Left ventricle myocardium inferior (tissue), 1 donor: ENCODE measurements at regions not wholly inside any gene's neighbourhood (a gene's known extent, or its start where the extent isn't known, plus 50 kb on each side); places are given as distances from the start of the nearest gene placed in this dataset.
"Not testable (repeated sequence)": the region's sequence is repeated elsewhere in the genome, so short reads cannot be mapped to it uniquely, and the experiment has no call there.

Experiments
- DNase-seq: peaks from one replicate; pipeline ENCODE4 v3.0.0-alpha.2; 2020
- H3K27ac ChIP-seq: fragments of 200-600 bp; replicated peaks from 2 replicates; pipeline ENCODE4 v1.8.0; 2021
- H3K27me3 ChIP-seq: fragments of 200-600 bp; 2 replicates; pipeline ENCODE4 v1.8.0; 2021; ENCODE audit warnings: low read depth
- H3K36me3 ChIP-seq: fragments of 200-600 bp; 2 replicates; pipeline ENCODE4 v1.8.0; 2021
- H3K4me1 ChIP-seq: fragments of 200-600 bp; 2 replicates; pipeline ENCODE4 v1.8.0; 2021
- H3K4me3 ChIP-seq: fragments of 200-600 bp; 2 replicates; pipeline ENCODE4 v1.8.0; 2021; ENCODE audit warnings: mild to moderate bottlenecking, moderate library complexity
- H3K9me3 ChIP-seq: fragments of 200-600 bp; replicated peaks from 2 replicates; pipeline ENCODE4 v1.8.0; 2021
- CTCF ChIP-seq: fragments of 200-600 bp; IDR thresholded peaks from 2 replicates; pipeline ENCODE4 v1.8.0; 2021; ENCODE audit warnings: antibody characterized with exemption, mild to moderate bottlenecking, borderline replicate concordance
- intact Hi-C: fragments of 100-400 bp; cut with micrococcal nuclease; formaldehyde crosslinking; loops from one replicate; pipeline ENCODE4 v1.11.0; 2022
- donor health status: DM: no; HTN: yes; CAD: no; lungs with severe emphysema.

DNA sequence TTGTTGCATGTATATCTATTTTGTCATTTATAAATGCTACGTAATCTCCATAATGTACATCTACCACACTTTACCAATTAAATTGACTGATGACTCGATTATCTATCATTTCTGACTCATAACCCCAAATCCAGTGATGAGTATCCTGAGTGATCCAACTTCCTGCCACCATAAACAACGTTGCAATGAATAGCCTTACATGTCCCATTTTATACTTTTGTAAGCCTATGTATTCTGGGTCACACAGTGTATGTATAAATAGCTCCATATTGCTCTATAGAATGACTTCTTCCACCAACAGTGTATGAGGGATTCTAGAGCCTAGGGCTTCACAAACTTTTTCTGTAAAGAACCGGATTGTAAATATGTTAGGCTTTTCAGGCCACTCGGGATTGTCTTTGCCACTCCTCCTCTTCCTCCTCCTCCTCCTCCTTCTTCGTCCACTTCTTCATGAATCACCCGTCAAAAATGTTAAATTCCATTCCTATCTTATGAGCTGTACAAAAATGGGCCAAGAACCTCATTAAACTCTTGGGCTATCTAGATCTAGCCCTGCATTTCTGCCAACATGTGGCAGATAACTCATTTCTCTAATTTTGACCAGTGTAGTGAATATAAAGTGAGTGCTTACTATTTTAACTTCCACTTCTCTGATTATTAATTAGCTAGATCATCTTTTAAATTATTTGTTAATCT is 672.2 kb upstream of the AMOT start:
- TF ChIP-seq CTCF, result no peak
- DNase-seq, result no peak
- Histone ChIP-seq H3K4me3 (no peak overlapping the region), H3K9me3 (no peaks in the 10 kb centered on the region), H3K27me3 (no peaks in the 10 kb centered on the region), H3K27ac (no peak overlapping the region), H3K36me3 (no peaks in the 10 kb centered on the region), H3K4me1 (no peaks in the 10 kb centered on the region)
- intact Hi-C loops, result no loop called here

DNA sequence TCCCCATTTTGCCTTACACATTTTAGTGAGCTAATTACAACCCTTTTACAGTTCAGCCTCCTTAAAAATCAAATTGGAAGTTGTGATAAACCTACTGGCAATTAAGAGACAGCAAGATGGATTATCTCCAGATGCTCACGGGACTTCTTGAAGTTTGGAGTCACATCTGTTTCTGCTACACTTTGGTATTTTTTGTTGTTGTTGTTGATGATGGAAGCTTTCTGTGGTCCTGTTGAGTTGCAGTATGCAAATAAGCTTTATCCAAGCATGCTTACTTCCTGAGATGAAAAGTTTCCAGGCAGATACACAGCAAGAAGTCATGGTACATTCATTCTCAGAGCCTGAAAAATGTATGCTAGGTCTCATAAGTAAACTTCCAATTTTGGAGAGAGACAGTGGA is 670.0 kb upstream of the AMOT start:
- H3K27me3 ChIP-seq, result no peaks in the 10 kb centered on the region
- no peaks in the 10 kb centered on the region for H3K9me3 ChIP-seq
- H3K4me3 ChIP-seq, result no peak overlapping the region
- H3K4me1 ChIP-seq, result no peaks in the 10 kb centered on the region
- intact Hi-C loops, result no loop called here
- TF ChIP-seq CTCF, result no peak
- no peaks in the 10 kb centered on the region for H3K36me3 ChIP-seq
- DNase-seq, result no peak
- H3K27ac ChIP-seq, result no peak overlapping the region

GRCh38 chrX:113492895-113493294 is 652.3 kb upstream of the AMOT start:
- no peaks in the 10 kb centered on the region for H3K4me1 ChIP-seq
- intact Hi-C loops, result no loop called here
- no peak for TF ChIP-seq CTCF
- DNase-seq, result no peak
- no peaks in the 10 kb centered on the region for H3K27me3 ChIP-seq
- H3K27ac ChIP-seq, result no peak overlapping the region
- no peaks in the 10 kb centered on the region for H3K9me3 ChIP-seq
- no peak overlapping the region for H3K4me3 ChIP-seq
- H3K36me3 ChIP-seq, result no peaks in the 10 kb centered on the region

GRCh38 chrX:113473418-113473817 is 632.8 kb upstream of the AMOT start:
- intact Hi-C loops, result no loop called here
- Histone ChIP-seq H3K4me3 (no peak overlapping the region), H3K27ac (no peak overlapping the region), H3K36me3 (no peaks in the 10 kb centered on the region), H3K4me1 (no peaks in the 10 kb centered on the region), H3K27me3 (no peaks in the 10 kb centered on the region), H3K9me3 (no peaks in the 10 kb centered on the region)
- DNase-seq, result no peak
- no peak for TF ChIP-seq CTCF

- DNase-seq, H3K27ac ChIP-seq, H3K36me3 ChIP-seq, intact Hi-C loops, H3K9me3 ChIP-seq, H3K4me1 ChIP-seq, H3K4me3 ChIP-seq, H3K27me3 ChIP-seq: not testable (repeated sequence)
Measured at GRCh38 chrX:113473015-113473414, 632.4 kb upstream of the AMOT start.

DNA sequence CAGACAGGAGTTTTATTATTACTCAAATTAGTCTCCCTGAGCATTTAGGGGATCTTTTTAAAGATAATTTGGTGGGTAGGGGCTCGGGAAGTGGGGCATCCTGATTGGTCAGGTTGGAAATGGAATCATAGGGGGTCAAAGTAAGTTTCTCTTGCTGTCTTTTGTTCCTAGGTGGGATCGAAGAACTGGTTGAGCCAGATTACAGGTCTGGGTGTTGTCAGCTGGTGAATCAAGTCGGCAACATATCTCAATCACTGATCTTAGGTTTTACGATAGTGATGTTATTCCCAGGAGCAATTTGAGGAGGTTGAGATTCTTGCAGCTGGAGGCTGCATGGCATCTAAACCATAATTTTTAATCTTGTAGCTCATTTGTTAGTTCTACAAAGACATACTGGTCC is 629.5 kb upstream of the AMOT start:
- H3K9me3 ChIP-seq, result no peaks in the 10 kb centered on the region
- H3K27me3 ChIP-seq, result no peaks in the 10 kb centered on the region
- H3K27ac ChIP-seq, result no peak overlapping the region
- no peak for DNase-seq
- intact Hi-C loops, result no loop called here
- TF ChIP-seq CTCF, result no peak
- H3K4me3 ChIP-seq, result no peak overlapping the region
- H3K4me1 ChIP-seq, result no peaks in the 10 kb centered on the region
- H3K36me3 ChIP-seq, result no peaks in the 10 kb centered on the region
